HG03442 (cell line): ENCODE measurements at regions not wholly inside any gene's neighbourhood (a gene's known extent, or its start where the extent isn't known, plus 50 kb on each side); places are given as distances from the start of the nearest gene placed in this dataset.
A peak's percentile ranks its signal among the peaks of the same experiment; 100 is the strongest.

Experiments
- ATAC-seq: cut with Tn5 transposase; IDR thresholded peaks from one replicate; pipeline ENCODE4 v1.9.1; 2021; ENCODE audit warnings: mild to moderate bottlenecking, moderate library complexity; ENCODE audit not compliant: unreplicated experiment

GRCh38 chr6:140044626-140045025 is 670.2 kb upstream of the CITED2 start:
- ATAC-seq: no peak

DNA sequence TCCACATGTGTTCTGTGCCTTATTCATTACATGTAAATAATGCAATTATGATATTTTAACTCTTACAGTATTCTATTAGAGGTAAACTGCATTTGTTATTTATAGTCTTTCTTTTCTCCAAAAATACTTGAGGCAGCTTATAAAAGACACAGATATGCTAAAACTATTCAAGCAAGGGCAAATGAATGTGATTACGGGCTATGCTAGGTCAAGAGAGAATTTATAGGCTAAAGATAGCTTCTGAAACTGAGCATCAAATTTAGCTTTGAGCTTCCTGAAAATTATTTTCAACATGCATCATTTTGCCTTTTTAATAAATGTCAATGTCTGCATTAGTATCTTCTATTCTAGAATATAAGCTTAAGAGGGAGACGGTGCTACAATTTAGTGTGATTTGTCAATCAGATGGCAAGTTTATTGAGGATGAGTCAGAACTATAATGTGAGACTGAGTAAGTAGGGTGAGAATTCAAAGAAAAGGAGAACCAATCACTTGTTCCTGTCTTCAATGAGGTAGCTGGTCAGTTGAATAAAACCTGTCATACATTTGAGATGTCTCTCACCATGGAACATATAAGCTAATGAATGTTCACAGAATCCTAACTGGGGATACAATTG is 669.4 kb upstream of the CITED2 start:
- ATAC-seq: no peak

- no peak for ATAC-seq
Measured at GRCh38 chr6:140043357-140043756, 668.9 kb upstream of the CITED2 start.

- ATAC-seq: no peak
Measured at GRCh38 chr6:140041571-140042332, 667.3 kb upstream of the CITED2 start.

DNA sequence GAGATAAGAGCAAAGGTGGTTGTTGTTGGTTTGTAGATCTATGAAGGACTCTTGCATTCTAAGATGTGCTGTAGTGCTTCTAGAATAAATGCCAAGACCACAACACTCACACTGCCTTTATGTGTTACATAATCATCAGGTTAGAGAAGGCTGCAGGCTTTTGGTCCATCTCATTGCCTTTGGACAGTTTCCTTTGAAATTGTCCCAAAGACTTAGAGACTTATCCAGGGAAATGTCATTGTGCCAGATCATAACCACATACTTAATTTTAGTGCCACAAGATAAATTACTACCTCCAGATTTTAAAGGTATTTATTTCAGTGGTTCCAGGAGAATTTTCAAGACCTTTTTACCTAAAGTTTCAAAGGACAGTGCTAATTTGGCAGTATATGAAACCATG is 666.6 kb upstream of the CITED2 start:
- ATAC-seq: no peak

- peak; percentile 46 for ATAC-seq
Measured at GRCh38 chr6:140040396-140040795, 665.9 kb upstream of the CITED2 start.

- no peak for ATAC-seq
Measured at GRCh38 chr6:140039364-140039763, 664.9 kb upstream of the CITED2 start.

GRCh38 chr6:140036196-140036595 is 661.7 kb upstream of the CITED2 start:
- no peak for ATAC-seq

- ATAC-seq: no peak
Measured at GRCh38 chr6:140032189-140032588, 657.7 kb upstream of the CITED2 start.

DNA sequence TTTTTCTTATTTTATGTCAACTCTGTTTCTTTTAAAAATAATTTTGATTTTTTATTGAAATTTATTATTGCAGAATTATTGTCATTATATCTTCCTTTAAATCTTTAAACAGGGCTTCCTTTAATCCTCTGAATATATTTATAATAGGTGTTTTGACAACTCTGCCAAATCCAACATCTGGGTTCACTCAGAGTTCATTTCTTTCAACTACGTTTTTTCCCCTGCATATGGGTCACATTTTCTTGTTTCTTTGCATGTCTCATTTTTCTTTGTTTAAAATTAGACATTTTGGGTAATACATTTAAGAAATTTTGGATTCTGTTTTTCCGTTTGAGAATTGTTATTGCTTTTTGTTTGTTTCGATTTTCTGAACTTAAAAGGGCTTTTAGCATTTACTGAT is 655.1 kb upstream of the CITED2 start:
- ATAC-seq: no peak

- ATAC-seq: no peak
Measured at GRCh38 chr6:140027219-140027618, 652.8 kb upstream of the CITED2 start.

GRCh38 chr6:140026546-140026945 is 652.1 kb upstream of the CITED2 start:
- no peak for ATAC-seq

DNA sequence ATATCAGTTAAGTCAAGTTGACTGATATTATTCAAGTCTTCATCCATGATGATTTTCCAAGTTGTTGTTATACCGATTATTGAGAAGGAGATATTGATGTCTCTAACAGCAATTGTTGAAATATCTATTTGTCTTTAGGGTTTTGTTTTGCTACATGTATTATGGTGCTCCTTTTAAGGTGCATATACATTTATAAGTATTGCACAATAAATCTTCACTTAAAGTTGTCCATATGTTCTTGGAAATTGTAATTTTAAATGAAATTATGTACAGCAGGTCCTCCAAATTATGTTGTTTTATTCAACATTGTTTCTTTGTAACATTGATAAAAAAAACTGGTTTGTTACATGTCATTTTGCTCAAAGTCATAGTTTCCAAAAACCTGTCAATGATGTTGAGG is 650.7 kb upstream of the CITED2 start:
- ATAC-seq: no peak

DNA sequence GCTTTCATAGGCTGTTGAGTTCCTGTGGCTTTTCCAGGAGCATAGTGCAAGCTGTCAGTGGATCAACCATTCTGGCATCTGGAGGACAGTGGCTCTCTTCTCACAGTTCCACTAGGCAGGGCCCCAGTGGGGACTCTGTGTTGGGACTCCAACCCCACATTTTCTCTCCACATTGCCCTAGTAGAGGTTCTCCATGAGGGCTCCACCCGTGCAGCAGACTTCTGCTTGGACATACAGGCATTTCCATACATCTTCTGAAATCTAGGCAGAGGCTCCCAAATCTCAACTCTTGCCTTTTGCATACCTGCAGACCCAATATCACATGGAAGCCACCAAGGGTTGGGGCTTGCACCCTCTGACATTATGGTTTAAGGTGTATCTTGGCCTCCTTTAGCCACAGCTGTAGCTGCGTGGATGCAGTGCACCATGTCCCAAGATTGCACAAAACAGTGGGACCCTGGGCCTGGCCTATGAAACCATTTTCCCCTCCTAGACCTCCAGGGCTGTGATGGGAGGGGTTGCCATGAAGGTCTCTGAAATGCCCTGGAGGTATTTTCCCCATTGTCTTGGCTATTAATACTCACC is 645.9 kb upstream of the CITED2 start:
- no peak for ATAC-seq

- no peak for ATAC-seq
Measured at GRCh38 chr6:140018588-140018987, 644.1 kb upstream of the CITED2 start.

DNA sequence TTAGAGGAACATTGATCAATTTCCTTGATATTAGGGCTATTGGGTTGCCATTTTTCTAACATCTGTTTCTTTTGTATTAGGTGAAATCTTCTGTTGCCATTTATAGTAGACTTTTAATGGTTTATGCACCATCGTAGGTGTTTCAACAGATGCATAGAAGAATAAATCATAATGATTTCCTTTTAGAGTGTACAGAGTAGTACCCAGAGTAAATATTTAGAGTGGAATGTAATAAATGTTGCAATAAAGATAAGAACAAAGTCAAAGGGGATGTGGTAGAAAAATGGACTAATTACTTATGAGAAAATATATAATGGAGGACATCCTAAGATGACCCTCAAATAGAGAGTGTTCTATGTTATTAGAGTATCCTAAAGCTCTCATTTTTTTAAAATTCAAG is 643.0 kb upstream of the CITED2 start:
- ATAC-seq: no peak

- ATAC-seq: no peak
Measured at GRCh38 chr6:140012150-140012549, 637.7 kb upstream of the CITED2 start.

DNA sequence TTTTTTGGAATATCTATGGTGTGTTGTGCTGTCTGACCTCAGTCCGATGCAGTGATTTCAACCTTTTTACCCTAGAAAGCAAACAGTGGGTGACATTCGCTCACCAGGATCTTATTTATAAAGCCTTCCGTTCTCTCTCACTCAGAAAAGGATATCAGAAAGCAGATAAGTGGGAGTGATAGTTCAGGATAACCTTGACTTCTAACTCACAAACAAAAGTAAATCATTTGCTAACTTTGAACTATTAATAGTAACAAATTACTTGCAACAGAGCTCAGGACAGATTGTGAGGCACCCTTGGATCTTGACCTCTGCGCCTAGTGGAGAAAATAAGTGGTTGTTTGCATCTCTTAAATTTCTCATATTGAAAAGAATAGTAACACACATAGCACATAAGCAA is 637.1 kb upstream of the CITED2 start:
- no peak for ATAC-seq

DNA sequence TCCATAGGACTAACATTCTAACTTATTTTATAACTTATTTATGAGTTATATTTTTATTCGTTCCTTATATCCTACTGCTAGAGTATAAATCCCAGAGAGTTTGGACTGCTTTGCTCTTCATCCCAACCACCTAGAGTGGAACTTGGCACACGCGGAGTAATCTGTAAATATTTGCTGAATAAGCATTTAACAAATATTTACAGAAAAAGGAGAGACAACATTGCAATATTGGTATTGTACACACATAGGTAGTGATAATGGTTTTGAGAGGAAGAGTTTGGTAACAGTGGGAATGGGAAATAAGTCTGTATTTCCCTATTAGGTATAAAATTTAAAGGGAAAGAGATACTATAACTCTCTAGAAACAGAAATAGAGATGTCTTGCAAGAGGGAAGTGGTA is 634.8 kb upstream of the CITED2 start:
- ATAC-seq: no peak

DNA sequence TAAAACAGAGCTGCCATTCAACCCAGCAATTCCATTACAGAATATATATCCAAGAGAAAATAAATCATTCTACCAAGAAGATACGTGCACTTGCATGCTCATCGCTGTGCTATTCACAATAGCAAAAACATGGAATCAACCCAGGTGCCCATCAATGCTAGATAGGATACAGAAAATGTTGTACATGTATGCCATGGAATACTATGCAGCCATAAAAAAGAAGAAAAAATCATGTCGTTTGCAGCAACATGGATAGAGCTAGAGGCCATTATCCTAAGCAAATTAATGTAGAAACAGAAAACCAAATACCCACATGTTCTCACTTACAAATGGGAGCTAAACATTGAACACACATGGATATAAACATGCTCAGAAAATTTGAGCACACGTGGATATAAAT is 633.1 kb upstream of the CITED2 start:
- ATAC-seq: no peak

GRCh38 chr6:140003217-140003616 is 628.8 kb upstream of the CITED2 start:
- no peak for ATAC-seq

DNA sequence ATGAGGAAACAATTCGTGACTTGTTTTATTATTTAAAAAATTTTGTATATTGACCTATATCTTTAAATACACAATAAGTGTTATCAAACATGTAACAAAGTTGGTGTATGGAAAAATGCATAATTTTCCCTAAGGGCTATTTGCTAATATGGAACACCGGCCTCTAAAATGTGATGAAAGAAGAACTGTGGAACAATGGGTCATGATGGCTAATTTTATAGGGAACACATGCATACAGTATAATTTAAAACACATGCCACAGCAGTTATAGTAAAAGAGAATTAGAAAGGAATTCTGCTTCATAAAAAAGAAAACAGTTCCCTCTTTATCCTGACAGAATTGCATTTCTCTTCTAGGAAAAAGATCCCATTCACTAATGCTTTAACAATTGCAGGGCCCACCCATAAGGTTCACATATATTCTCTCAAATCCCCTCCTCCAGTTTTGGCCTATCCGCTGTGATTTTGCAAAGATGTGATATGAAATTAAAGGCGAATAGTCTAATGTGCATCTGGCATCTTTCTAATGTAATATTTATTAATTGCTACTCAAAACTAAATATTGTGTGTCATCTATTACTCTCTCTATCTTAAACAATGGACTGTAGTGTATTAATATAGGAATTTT is 628.1 kb upstream of the CITED2 start:
- no peak for ATAC-seq
